ENCODE measurements at regions not wholly inside any gene's neighbourhood (a gene's known extent, or its start where the extent isn't known, plus 50 kb on each side); places are given as distances from the start of the nearest gene placed in this dataset.

DNA sequence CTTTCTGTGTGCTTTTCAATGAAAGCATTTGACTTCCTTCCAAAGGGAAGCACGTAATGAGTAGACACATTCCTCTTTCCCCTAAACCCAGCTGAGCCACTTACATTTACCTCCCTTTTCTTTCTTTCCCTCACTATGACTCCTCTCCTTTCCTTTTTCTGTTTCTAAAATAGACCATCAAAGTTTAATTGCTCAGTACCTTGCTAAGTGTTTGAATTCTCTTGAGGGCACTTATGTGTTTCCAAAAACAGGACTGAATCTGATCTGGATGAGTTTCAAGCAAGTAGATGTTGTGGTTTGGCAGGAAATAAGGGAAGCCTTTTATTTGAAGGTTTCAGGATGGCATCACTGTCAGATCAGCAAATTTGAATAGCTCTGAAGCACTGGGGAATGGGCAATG is 396.2 kb downstream of the REEP3 start:
- no peak for ATAC-seq
- TF ChIP-seq GLIS3 (CRISPR knock-in tag; IDR thresholded peaks at IDR 0.05) (no peak), ISL1 (CRISPR knock-in tag; IDR thresholded peaks at IDR 0.05) (peak; percentile 86), SNAI2 (CRISPR knock-in tag; IDR thresholded peaks at IDR 0.05) (no peak)

- TF ChIP-seq PATZ1 (CRISPR knock-in tag; IDR thresholded peaks at IDR 0.05; ENCODE audit: borderline replicate concordance) (no peak), TCF4 (CRISPR knock-in tag; IDR thresholded peaks at IDR 0.05; ENCODE audit: borderline replicate concordance) (no peak), PPARA (CRISPR knock-in tag; IDR thresholded peaks at IDR 0.05; ENCODE audit: borderline replicate concordance) (no peak), CSRNP3 (CRISPR knock-in tag; IDR thresholded peaks at IDR 0.05) (no peak), BACH2 (CRISPR knock-in tag; IDR thresholded peaks at IDR 0.05; ENCODE audit: borderline replicate concordance) (no peak), GLIS3 (CRISPR knock-in tag; IDR thresholded peaks at IDR 0.05) (no peak), ARNTL (CRISPR knock-in tag; IDR thresholded peaks at IDR 0.05; ENCODE audit: borderline replicate concordance, low read depth) (no peak)
- ATAC-seq: no peak
Measured at GRCh38 chr10:63919575-63920279, 398.5 kb downstream of the REEP3 start.

GRCh38 chr10:63920926-63921325 is 399.7 kb downstream of the REEP3 start:
- TF ChIP-seq TCF4 (CRISPR knock-in tag; IDR thresholded peaks at IDR 0.05; ENCODE audit: borderline replicate concordance) (no peak), GLIS3 (CRISPR knock-in tag; IDR thresholded peaks at IDR 0.05) (no peak), PATZ1 (CRISPR knock-in tag; IDR thresholded peaks at IDR 0.05; ENCODE audit: borderline replicate concordance) (no peak), PPARA (CRISPR knock-in tag; IDR thresholded peaks at IDR 0.05; ENCODE audit: borderline replicate concordance) (no peak), ZNF565 (CRISPR knock-in tag; conservative IDR thresholded peaks at IDR 0.05; ENCODE audit: low read depth) (no peak), ARNTL (CRISPR knock-in tag; IDR thresholded peaks at IDR 0.05; ENCODE audit: borderline replicate concordance, low read depth) (no peak), RARB (CRISPR knock-in tag; IDR thresholded peaks at IDR 0.05) (no peak), ZNF8 (CRISPR knock-in tag; IDR thresholded peaks at IDR 0.05) (no peak), ZC3H10 (CRISPR knock-in tag; IDR thresholded peaks at IDR 0.05) (no peak), ZFP3 (CRISPR knock-in tag; IDR thresholded peaks at IDR 0.05) (no peak), ZNF70 (CRISPR knock-in tag; IDR thresholded peaks at IDR 0.05) (no peak), TOX (CRISPR knock-in tag; IDR thresholded peaks at IDR 0.05; ENCODE audit: borderline replicate concordance) (no peak), ISL1 (CRISPR knock-in tag; IDR thresholded peaks at IDR 0.05) (no peak), OSR1 (CRISPR knock-in tag; IDR thresholded peaks at IDR 0.05) (no peak), BACH2 (CRISPR knock-in tag; IDR thresholded peaks at IDR 0.05; ENCODE audit: borderline replicate concordance) (no peak), SNAI2 (CRISPR knock-in tag; IDR thresholded peaks at IDR 0.05) (no peak), CREB5 (CRISPR knock-in tag; IDR thresholded peaks at IDR 0.05; ENCODE audit: low read depth) (no peak), ZFP30 (CRISPR knock-in tag; IDR thresholded peaks at IDR 0.05) (no peak)
- TF ChIP-seq, protein P1, sequence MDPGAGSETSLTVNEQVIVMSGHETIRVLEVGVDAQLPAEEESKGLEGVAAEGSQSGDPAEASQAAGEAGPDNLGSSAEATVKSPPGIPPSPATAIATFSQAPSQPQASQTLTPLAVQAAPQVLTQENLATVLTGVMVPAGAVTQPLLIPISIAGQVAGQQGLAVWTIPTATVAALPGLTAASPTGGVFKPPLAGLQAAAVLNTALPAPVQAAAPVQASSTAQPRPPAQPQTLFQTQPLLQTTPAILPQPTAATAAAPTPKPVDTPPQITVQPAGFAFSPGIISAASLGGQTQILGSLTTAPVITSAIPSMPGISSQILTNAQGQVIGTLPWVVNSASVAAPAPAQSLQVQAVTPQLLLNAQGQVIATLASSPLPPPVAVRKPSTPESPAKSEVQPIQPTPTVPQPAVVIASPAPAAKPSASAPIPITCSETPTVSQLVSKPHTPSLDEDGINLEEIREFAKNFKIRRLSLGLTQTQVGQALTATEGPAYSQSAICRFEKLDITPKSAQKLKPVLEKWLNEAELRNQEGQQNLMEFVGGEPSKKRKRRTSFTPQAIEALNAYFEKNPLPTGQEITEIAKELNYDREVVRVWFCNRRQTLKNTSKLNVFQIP (CRISPR knock-in tag; IDR thresholded peaks at IDR 0.05; ENCODE audit: borderline replicate concordance, low read depth): no peak
- no peak for ATAC-seq
